ENCODE measurements at regions not wholly inside any gene's neighbourhood (a gene's known extent, or its start where the extent isn't known, plus 50 kb on each side); places are given as distances from the start of the nearest gene placed in this dataset.
A peak's percentile ranks its signal among the peaks of the same experiment; 100 is the strongest.

- no peak for TF ChIP-seq CTCF (IDR thresholded peaks at IDR 0.05)
- H3K27ac ChIP-seq: no peak overlapping the region
- H3K36me3 ChIP-seq: no peaks in the 10 kb centered on the region
- H3K4me3 ChIP-seq (ENCODE audit: low read depth in 1 of 2, low read length in 1 of 2): no peak overlapping the region
- no peaks in the 10 kb centered on the region for H3K9me3 ChIP-seq
- peaks cover 18 to 22% of the 10 kb centered on the region in 2 experiments for H3K4me1 ChIP-seq (ENCODE audit: control insufficient read depth in 1 of 2, insufficient read depth in 1 of 2, low read depth in 1 of 2, low read length in 1 of 2)
- no peaks in the 10 kb centered on the region for H3K27me3 ChIP-seq
Observed at GRCh38 chr16:85550953-85551924, 61.9 kb upstream of the GSE1 start.

- H3K36me3 ChIP-seq: no peaks in the 10 kb centered on the region
- peak overlapping the region; percentile 83 to 86 for H3K4me3 ChIP-seq (ENCODE audit: low read depth in 1 of 2, low read length in 1 of 2)
- H3K9me3 ChIP-seq: no peaks in the 10 kb centered on the region
- H3K27me3 ChIP-seq: no peaks in the 10 kb centered on the region
- H3K27ac ChIP-seq: peak overlapping the region; percentile 86
- H3K4me1 ChIP-seq (ENCODE audit: control insufficient read depth in 1 of 2, insufficient read depth in 1 of 2, low read depth in 1 of 2, low read length in 1 of 2): peaks cover 25 to 32% of the 10 kb centered on the region in 2 experiments
- TF ChIP-seq CTCF (IDR thresholded peaks at IDR 0.05): no peak
Observed at GRCh38 chr16:85552980-85553435, 60.1 kb upstream of the GSE1 start.

GRCh38 chr16:85553436-85554113 is 59.5 kb upstream of the GSE1 start:
- peaks cover 25 to 33% of the 10 kb centered on the region in 2 experiments for H3K4me1 ChIP-seq (ENCODE audit: control insufficient read depth in 1 of 2, insufficient read depth in 1 of 2, low read depth in 1 of 2, low read length in 1 of 2)
- peak overlapping the region; percentile 83 to 86 for H3K4me3 ChIP-seq (ENCODE audit: low read depth in 1 of 2, low read length in 1 of 2)
- no peaks in the 10 kb centered on the region for H3K36me3 ChIP-seq
- H3K27ac ChIP-seq: peak overlapping the region; percentile 86
- no peaks in the 10 kb centered on the region for H3K27me3 ChIP-seq
- no peaks in the 10 kb centered on the region for H3K9me3 ChIP-seq
- no peak for TF ChIP-seq CTCF (IDR thresholded peaks at IDR 0.05)

GRCh38 chr16:85554114-85554888 is 58.8 kb upstream of the GSE1 start:
- no peak for TF ChIP-seq CTCF (IDR thresholded peaks at IDR 0.05)
- peak overlapping the region; percentile 86 for H3K27ac ChIP-seq
- H3K9me3 ChIP-seq: no peaks in the 10 kb centered on the region
- H3K4me1 ChIP-seq (ENCODE audit: control insufficient read depth in 1 of 2, insufficient read depth in 1 of 2, low read depth in 1 of 2, low read length in 1 of 2): peaks cover 25 to 32% of the 10 kb centered on the region in 2 experiments
- no peaks in the 10 kb centered on the region for H3K27me3 ChIP-seq
- H3K4me3 ChIP-seq (ENCODE audit: low read depth in 1 of 2, low read length in 1 of 2): peak overlapping the region; percentile 83 to 86
- no peaks in the 10 kb centered on the region for H3K36me3 ChIP-seq
